SK-N-MC (cell line): ENCODE measurements at regions not wholly inside any gene's neighbourhood (a gene's known extent, or its start where the extent isn't known, plus 50 kb on each side); places are given as distances from the start of the nearest gene placed in this dataset.

Experiments
- EZH2 ChIP-seq: fragments of 200-600 bp; sonication (generic); IDR thresholded peaks from one replicate; pipeline ENCODE4 v1.6.1; 2017; ENCODE audit warnings: antibody characterized with exemption
- POLR2AphosphoS5 ChIP-seq: IDR thresholded peaks from 2 replicates; pipeline ENCODE4 v1.6.1; 2012; ENCODE audit warnings: mild to moderate bottlenecking, low read depth, low read length, borderline replicate concordance

DNA sequence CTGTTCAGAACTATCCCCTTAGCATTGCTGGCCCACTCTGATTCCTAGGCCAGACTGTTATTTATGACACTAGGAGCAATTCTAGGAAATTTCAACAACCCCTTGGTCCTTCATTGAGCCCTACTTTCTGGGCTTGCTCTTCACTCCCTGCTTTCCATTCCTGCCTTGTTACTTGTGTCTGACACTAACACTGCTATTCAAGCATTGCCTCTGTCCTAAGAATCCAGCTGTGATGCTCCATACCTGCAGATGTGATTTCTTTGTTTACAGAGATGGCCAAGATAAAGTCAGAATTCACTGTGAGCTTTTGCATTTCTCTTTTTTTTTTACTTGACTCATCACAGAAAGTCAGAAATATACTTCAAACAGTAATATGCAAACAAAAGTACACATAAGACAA, 377.2 kb upstream of the GOT2 start:
- no peak for TF ChIP-seq POLR2AphosphoS5
- TF ChIP-seq EZH2 = no peak
